RPMI8226 (cell line): ENCODE measurements at regions not wholly inside any gene's neighbourhood (a gene's known extent, or its start where the extent isn't known, plus 50 kb on each side); places are given as distances from the start of the nearest gene placed in this dataset.
"Not testable (repeated sequence)": the region's sequence is repeated elsewhere in the genome, so short reads cannot be mapped to it uniquely, and the experiment has no call there.

Experiments used
- DNase-seq: peaks from one replicate; pipeline ENCODE4 v3.0.0-alpha.2; 2015

- no peak for DNase-seq
Observed at GRCh38 chr12:75751769-75752471, 240.5 kb upstream of the KRR1 start.

GRCh38 chr12:75750716-75751306, 239.4 kb upstream of the KRR1 start:
- DNase-seq, result no peak

- not testable (repeated sequence) for DNase-seq
Observed at GRCh38 chr12:75748990-75749389, 237.6 kb upstream of the KRR1 start.

DNA sequence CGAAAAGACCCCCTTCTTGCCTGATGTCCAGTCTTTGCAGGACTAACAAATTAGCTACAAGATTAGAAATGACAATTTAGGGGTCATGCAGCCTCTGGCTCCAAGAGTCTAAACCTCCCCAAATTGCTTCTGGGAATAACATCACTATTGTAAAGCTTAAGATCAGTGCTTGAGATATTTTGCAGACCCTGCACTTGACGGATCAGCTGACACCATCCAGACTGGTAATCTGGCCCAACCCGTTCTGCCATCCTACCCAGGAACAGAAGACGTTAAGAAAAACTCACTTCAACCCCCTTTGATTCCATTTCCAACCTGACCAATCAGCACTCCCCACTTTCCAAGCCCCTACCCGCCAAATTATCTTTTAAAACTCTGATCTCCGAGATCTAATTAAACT, 236.7 kb upstream of the KRR1 start:
- no peak for DNase-seq

GRCh38 chr12:75747572-75748021, 236.2 kb upstream of the KRR1 start:
- no peak for DNase-seq

DNA sequence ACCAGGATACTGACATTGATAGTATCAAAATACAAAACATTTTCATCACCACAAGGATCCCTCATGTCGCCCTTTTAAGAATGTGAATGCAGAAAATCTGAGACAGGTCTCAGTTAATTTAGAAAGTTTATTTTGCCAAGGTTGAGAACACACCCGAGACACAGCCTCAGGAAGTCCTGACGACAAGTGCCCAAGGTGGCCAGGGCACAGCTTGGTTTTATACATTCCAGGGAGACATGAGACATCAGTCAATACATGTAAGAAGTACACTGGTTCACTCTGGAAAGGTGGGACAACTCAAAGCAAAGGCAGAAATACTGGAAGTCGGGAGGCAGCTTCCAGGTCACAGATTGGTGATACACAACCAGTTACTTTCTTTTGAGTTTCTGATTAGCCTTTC, 235.2 kb upstream of the KRR1 start:
- no peak for DNase-seq

DNA sequence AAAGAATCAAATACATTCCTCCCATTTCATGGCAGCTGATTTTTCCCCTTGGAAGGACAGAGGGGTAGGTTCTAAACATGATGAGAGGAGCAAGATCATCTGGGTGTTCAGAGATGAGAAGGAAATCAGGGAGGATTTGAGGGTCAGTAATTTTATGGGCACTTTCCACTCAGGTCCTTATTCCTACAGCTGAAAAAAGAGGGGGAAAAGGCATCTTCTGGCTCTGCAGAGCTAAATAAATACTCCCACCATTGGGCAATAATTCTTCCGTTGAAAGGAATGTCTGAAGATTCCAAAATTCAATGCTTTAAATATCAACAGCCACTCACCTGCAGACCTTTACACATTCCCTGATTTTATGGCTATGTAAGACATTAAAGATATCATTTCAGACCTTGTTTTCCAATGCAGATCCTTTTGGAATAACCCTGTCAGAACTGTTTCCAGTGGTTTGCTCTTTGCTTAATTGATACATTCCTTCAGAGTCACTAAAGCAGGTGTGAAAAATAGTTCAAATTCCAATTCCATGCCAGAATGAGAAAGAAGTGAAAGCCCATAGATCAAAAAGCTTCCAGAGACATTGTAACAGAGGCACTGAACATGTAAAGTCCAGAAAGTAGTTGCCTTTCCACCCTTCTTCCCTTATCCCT, 233.3 kb upstream of the KRR1 start:
- DNase-seq, result no peak

- no peak for DNase-seq
Observed at GRCh38 chr12:75742961-75743360, 231.6 kb upstream of the KRR1 start.

- DNase-seq, result no peak
Observed at GRCh38 chr12:75742048-75742447, 230.6 kb upstream of the KRR1 start.

DNA sequence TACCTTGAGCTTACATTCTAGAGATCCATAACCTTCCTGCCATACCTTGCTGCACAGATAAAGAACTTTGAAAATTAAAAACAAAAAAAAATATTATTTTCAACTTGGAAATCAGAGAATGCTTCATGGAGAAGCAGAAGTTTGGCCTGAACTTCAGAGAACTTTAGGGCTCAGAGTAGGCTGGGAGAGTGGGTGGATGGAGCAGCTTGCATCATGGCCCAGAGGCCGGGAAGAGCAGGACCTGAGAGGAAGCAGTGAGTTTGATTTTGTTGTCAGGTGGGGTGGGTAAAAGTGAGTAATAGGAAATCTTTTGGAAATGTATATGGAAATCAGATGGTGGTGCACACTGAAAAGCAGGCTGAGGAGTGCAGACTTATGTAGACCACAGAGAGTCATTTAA, 228.5 kb upstream of the KRR1 start:
- no peak for DNase-seq

DNA sequence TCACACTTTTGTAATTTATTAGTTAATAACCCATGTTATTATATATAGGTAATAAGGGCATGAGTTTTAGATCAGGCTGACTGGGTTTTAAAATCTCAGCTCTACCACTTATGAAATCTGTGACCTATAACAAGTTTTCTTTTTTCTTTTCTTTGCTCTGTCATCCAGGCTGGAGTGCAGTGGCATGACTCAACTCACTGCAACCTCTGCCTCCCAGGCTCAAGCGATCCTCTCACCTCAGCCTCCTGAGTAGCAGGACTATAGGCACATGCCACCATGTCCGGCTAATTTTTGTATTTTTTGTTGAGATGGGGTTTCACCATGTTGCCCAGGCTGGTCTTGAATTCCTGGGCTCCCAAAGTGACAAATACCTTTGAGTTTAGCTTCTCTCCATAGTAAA, 227.7 kb upstream of the KRR1 start:
- not testable (repeated sequence) for DNase-seq

DNA sequence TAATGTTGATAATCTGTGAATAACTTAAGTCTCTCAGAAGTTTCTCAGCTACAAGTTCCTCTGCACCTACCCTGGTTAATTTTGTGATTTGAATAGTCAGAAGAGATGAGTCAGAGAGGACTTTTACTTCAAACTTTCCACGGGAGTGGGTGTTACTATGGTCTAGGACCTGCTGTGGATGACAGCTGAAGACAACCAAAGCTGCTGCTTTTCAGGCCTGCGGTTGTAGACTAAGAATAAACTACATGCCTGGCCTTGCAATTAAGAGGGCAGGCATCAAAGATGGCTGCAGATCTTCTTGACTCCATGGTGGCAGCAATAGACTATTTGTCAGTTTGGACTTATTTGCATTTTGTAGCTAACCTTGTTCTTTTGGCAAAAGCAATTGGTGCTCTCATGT, 227.1 kb upstream of the KRR1 start:
- no peak for DNase-seq

DNA sequence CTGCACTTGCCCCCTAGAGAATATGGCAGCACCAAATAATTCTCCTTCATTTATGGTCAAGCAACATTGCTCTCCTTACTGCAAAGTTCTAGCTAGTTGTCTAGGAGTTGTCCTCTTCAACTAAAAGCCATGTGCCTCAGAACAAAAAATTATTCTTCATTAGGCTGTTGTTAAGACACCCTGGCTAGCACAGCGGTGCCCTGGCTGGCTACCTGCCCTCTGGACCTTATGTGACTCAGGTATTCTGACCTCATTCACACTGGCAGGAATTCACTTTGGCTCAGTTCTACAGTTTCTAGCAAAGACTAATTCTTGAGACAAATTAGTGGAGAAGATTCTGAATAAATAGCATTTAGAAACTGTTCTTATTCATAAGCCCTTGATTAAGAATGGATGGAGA, 224.4 kb upstream of the KRR1 start:
- DNase-seq, result no peak

DNA sequence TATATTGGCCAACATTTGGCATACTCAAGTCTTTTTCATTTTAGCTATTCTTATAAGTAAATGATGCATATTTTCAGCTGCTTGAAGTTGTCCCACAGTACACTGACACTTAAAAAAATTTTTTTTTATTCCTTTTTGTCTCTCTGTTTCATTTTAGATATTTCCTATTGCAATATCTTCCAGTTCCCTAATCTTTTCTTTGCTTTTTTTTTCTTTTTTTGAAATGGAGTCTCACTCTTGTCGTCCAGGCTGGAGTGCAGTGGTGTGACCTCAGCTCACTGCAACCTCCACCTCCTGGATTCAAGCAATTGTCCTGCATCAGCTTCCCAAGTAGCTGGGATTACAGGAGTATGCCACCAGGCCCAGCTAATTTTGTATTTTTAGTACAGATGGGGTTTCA, 217.4 kb upstream of the KRR1 start:
- no peak for DNase-seq

DNA sequence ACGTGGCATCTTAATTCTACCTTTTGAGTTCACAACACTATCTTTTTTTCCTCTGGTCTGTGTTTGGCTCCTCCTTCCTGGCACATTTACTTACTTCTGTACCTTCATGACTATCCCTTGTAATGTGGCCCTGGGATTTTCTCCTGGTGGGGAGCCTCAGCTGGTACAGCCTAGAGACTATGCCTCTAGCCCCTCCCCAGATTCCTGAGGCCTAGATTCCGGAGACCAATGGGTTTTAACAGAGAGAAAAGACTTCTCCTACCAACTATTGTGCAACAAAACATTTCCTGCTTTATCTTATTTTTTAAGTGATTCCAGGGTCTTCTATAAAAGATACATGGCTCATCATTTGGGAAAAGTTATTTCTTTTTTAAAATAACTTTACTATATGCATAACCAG, 216.2 kb upstream of the KRR1 start:
- no peak for DNase-seq

- peak; percentile 57 for DNase-seq
Observed at GRCh38 chr12:75725521-75726111, 214.2 kb upstream of the KRR1 start.

DNA sequence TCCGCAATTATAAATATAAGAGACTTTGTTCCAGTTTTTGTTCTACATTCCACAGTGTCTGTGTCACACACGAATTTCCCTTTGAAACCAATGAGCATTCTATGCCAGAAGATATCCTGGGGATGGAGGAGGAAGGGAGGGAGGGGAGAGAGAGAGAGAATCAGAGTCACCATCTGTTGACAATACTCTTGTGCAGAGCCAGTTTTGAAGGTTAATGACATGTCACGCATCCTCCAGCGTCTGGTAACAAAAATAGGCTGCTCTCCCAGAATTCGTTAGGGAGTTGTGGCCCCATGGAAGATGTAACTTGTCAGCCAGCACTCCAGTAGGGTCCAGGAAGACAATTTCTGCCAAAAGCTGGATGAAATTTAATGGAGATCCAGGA, 213.5 kb upstream of the KRR1 start:
- no peak for DNase-seq

GRCh38 chr12:75724307-75724927, 213.0 kb upstream of the KRR1 start:
- DNase-seq, result no peak

DNA sequence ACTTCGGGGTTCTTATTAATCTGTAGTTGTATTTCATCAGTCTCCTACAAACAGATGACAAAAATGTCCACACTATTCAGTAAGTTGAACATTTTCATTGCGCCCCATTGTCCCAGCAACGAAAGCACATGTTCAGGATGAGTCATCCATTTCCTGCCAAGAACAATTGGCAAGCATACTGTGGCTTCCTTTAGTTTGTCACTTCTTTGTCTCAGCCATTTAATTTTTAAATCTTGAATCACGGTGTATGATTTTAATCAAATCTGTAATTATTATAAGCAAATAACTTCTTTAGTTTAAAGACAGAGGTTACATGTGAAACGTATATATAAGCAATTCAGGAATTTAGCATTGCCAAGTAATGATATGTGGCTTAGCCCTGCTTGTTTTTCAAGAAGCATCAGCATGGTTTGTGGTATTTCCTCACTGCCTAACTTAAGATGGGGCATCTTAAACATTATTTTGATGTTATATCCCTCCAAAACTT, 211.3 kb upstream of the KRR1 start:
- DNase-seq, result peak; percentile 72

DNA sequence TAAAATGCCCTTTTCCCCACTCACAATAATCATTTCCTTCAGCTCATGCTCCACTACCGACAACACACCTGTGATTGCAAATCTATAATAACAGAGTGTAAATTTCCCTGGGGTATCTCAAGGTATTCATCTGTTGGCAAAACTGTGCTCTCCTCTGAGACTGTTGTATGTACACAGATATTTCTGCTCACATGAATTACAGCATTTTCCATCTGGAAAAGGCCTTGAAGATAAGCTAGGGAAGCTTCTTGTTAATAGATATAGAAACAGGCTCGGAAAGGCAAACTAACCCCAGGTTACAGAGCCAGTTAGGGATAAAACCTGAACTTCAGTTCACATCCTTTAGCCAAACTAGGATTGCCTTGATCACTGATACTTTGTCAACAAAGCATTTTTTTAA, 210.4 kb upstream of the KRR1 start:
- DNase-seq, result no peak

DNA sequence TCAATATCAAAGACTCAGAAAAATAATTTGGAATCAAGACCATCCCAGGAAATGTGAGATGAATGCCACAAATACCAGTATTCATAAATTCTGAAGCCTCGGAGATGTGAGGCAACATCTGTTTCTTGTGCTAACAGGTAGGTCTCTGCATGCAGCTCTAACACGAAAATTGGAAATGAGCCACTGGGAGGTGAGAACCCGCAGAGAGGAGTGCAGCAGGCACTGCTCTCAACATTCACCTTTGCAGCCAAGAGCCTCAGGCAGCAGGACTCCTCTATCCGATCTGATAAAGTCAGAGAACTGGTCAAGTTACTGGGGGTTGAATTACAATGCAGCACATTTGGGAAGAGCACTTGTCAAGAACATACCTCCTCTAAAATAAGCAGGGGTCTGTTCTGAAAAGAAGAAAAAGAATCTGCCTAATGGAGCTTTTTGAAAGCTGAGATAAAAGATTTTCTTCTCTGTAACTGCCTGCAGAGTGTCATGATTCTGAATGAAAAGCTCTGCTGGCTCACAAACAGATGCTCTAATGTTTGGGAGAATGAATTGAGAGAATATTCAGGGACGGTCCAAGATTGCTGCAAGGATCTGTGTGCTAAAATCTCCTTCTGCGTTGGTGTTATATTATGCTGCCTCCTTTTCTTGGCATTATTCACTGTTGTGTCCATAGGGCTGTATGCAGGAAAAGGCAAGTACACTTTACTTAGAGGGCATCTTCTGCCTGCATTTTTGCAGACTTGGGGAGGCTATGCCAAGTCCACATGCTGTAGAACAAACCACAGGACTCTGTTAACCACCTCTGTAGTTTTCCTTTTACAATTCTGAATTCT, 209.6 kb upstream of the KRR1 start:
- DNase-seq, result peak; percentile 76

DNA sequence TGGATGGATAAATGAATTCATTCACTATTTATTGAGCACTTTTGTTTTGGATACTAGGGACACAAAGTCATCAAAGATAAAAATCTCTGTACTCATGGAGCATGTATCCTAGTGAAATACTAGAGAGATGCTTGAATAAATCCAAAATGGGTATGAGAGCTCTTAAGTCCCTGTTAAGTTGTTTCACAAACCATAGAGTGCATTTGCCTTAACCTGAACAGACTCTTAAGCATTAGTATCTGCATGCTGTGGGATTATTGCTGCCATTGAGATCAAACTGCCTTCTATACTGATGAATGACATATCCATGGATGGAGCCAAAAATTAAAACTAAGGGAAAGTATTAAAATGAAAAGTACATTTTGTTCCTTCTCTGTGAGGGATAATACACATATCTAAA, 206.5 kb upstream of the KRR1 start:
- no peak for DNase-seq
